HFF-Myc (cell line): ENCODE measurements at regions not wholly inside any gene's neighbourhood (a gene's known extent, or its start where the extent isn't known, plus 50 kb on each side); places are given as distances from the start of the nearest gene placed in this dataset.
"Not testable (repeated sequence)": the region's sequence is repeated elsewhere in the genome, so short reads cannot be mapped to it uniquely, and the experiment has no call there.

ENCODE experiments used
- DNase-seq: peaks from one replicate; pipeline ENCODE4 v3.0.0-alpha.2; 2011; ENCODE audit warnings: low read depth; ENCODE audit errors: extremely low read depth
- H3K4me3 ChIP-seq: replicated peaks from 2 replicates; pipeline ENCODE4 v1.5.1; 2011; ENCODE audit warnings: low read depth, mild to moderate bottlenecking, control low read depth, low read length
- CTCF ChIP-seq: IDR thresholded peaks from 2 replicates; pipeline ENCODE4 v1.5.1; 2012; ENCODE audit warnings: mild to moderate bottlenecking, low read depth, low read length, control low read depth; ENCODE audit errors: missing control alignments

GRCh38 chr7:119724041-119724792, 548.8 kb upstream of the KCND2 start:
- TF ChIP-seq CTCF = no peak
- no peak for DNase-seq
- no peak overlapping the region for H3K4me3 ChIP-seq

- H3K4me3 ChIP-seq = no peak overlapping the region
- TF ChIP-seq CTCF = no peak
- DNase-seq = no peak
These were observed 539.7 kb upstream of the KCND2 start for GRCh38 chr7:119733127-119733879.

- DNase-seq = no peak
- no peak for TF ChIP-seq CTCF
These were observed 535.6 kb upstream of the KCND2 start for GRCh38 chr7:119737390-119737789.

GRCh38 chr7:119745280-119745679, 527.7 kb upstream of the KCND2 start:
- not testable (repeated sequence) for DNase-seq, H3K4me3 ChIP-seq

More at GRCh38 chr7:119737390-119737789, 535.6 kb upstream of the KCND2 start:
- no peak overlapping the region for H3K4me3 ChIP-seq

GRCh38 chr7:119748251-119748860, 524.6 kb upstream of the KCND2 start:
- no peak overlapping the region for H3K4me3 ChIP-seq
- no peak for DNase-seq
- no peak for TF ChIP-seq CTCF

GRCh38 chr7:119748991-119749390, 524.0 kb upstream of the KCND2 start:
- no peak overlapping the region for H3K4me3 ChIP-seq
- DNase-seq = no peak
- TF ChIP-seq CTCF = no peak

- H3K4me3 ChIP-seq = no peak overlapping the region
- no peak for TF ChIP-seq CTCF
- no peak for DNase-seq
These were observed 516.3 kb upstream of the KCND2 start for GRCh38 chr7:119756687-119757086.
